GM21717 (cell line): ENCODE measurements at regions not wholly inside any gene's neighbourhood (a gene's known extent, or its start where the extent isn't known, plus 50 kb on each side); places are given as distances from the start of the nearest gene placed in this dataset.
"Not testable (repeated sequence)": the region's sequence is repeated elsewhere in the genome, so short reads cannot be mapped to it uniquely, and the experiment has no call there.

Experiments used
- ATAC-seq: cut with Tn5 transposase; IDR thresholded peaks from one replicate; pipeline ENCODE4 v1.9.1; 2021; ENCODE audit warnings: mild to moderate bottlenecking, moderate library complexity; ENCODE audit not compliant: unreplicated experiment

- ATAC-seq, result no peak
Measured at GRCh38 chr1:173300061-173301044, 93.2 kb upstream of the TNFSF4 start.

DNA sequence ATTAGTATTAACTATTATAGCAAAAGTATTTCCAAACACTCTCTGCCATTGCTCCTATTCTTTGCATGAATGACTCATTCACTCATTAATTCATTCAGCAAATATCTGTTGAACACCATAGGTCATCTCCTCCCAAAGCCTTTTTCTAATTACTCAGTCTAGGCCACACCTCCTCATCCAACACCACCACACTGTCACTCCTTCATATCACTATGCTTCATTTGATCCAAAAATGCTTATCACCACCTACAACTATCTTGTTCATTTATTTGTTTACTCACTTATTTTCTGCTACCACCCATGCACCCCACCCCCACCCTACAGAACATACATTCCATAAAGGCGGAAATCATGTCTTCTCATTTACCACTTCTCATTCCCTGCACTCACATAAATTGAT lies 94.4 kb upstream of the TNFSF4 start:
- no peak for ATAC-seq

GRCh38 chr1:173302366-173302765 lies 95.2 kb upstream of the TNFSF4 start:
- no peak for ATAC-seq

GRCh38 chr1:173302890-173303829 lies 96.0 kb upstream of the TNFSF4 start:
- no peak for ATAC-seq

GRCh38 chr1:173303984-173304383 lies 96.9 kb upstream of the TNFSF4 start:
- ATAC-seq, result no peak

GRCh38 chr1:173304529-173305227 lies 97.5 kb upstream of the TNFSF4 start:
- no peak for ATAC-seq

DNA sequence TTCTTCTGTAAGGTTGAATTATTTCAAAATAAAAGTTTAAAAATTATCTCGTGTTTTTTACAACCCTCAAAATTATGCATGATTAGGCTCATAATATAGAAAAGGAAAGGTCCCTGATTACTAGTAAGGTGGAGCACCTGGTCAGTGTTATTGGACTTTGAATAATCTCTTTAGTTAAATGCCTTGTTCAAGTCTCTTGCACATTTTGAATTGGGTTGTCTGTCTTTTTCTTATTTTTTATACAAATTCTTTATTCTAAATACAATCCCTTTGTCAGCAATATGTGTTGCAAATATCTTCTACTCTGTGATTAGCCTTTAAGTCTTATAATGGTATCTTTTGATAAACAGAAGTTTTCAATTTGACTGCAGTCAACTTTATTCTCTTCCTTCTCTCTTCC lies 100.7 kb upstream of the TNFSF4 start:
- no peak for ATAC-seq

- ATAC-seq, result no peak
Measured at GRCh38 chr1:173314656-173315055, 107.5 kb upstream of the TNFSF4 start.

DNA sequence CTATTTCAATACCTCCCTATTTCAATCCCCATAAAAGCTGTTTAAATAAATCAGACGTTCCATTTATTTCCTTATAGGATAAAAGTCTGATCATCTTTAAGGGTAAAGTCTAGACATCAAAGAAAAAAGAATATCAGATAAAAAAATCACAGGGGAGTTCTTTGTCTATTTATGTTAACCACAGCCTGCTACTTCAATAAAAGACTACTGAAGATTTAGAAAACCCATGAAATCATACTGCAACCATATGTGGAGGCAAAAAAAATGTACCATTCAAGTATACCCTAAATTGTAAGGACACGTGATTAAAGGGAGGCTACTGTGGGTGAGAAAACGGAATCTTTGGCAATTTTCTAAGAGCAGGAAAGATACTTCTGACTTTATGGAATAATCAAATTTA lies 108.2 kb upstream of the TNFSF4 start:
- ATAC-seq, result no peak

DNA sequence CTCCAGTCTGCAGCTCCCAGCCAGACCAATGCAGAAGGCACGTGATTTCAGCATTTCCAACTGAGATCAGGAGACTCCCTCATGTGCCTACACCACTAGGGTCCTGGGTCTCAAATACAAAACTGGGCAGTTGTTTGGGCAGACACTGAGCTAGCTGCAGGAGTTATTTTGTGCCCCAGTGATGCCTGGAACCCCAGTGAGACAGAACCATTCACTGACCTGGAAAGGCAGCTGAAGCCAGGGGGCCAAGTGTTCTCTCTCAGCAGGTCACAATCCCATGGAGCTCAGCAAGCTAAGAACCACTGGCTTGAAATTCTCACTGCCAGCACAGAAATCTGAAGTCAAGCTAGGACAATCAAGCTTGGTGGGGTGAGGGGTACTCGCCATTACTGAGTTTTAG lies 111.7 kb upstream of the TNFSF4 start:
- no peak for ATAC-seq

- not testable (repeated sequence) for ATAC-seq
Measured at GRCh38 chr1:173324352-173324751, 117.2 kb upstream of the TNFSF4 start.

GRCh38 chr1:173327987-173328386 lies 120.9 kb upstream of the TNFSF4 start:
- not testable (repeated sequence) for ATAC-seq

GRCh38 chr1:173328961-173329360 lies 121.8 kb upstream of the TNFSF4 start:
- ATAC-seq, result no peak

DNA sequence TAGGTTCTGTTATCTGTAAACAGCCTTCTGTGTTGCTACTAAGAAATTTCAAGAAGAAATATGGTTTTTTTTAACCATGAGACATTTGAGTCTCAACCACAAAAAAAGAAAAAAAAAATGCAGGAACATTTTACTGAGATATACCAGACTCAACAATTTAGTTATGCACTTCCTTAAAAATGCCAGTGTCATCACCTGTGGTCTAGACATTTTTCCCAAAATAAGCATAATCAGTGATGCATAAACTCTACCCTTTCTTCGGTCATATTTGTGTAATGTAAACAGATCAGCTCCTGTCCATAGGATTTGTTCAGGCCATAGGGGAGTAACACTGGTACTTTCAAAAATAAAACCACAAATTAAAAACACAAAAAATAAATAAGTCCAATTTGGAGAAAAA lies 122.6 kb upstream of the TNFSF4 start:
- ATAC-seq, result no peak

GRCh38 chr1:173330149-173330951 lies 123.2 kb upstream of the TNFSF4 start:
- ATAC-seq, result no peak

GRCh38 chr1:173330952-173331548 lies 123.9 kb upstream of the TNFSF4 start:
- not testable (repeated sequence) for ATAC-seq

DNA sequence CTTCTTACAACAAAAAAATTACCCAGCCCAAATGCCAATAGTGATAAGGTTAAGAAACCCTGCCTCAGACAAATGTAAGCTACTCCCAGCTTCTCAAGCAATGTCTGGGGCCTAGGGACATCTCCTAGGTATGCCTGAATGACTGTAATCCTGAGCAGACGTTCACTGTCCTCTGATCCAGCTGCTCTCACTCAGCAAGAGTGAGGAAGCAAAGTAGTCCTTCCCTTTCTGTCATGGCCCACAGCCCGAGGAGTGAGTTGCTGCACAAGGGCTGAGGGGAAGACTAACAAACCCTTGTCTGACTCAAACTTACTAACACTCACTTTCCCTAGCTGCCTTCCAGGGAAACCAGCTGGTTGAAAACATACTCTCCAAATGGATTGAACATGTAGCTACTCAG lies 124.9 kb upstream of the TNFSF4 start:
- no peak for ATAC-seq

DNA sequence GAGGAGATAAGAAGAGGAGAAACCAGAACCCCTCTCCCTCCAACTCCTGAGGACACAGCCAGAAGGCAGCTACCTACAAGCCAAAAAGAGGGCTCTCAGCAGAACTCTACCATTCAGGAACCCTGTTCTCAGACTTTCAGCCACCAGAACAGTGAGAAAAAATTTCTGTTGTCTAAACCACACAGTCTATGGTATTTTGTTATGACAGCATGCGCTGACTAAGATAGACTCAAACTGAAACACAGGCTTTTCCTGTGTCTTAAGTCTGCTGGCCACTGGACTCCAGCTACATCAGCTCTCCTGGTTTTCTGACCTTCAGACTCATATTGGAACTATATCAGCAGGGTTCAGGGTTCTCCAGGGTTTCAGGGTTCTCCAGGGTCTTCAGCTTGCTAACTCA lies 126.5 kb upstream of the TNFSF4 start:
- peak; percentile 77 for ATAC-seq

- ATAC-seq, result no peak
Measured at GRCh38 chr1:173337126-173337525, 130.0 kb upstream of the TNFSF4 start.

GRCh38 chr1:173341307-173341706 lies 134.2 kb upstream of the TNFSF4 start:
- ATAC-seq, result no peak
